K562 (cell line): ENCODE measurements at regions not wholly inside any gene's neighbourhood (a gene's known extent, or its start where the extent isn't known, plus 50 kb on each side); places are given as distances from the start of the nearest gene placed in this dataset.

Experiments used
- CREM ChIP-seq: IDR thresholded peaks from 2 replicates; pipeline ENCODE4 v1.6.1; 2014; ENCODE audit warnings: antibody characterized with exemption, low read depth
- CTCF ChIP-seq, 3 experiments: IDR thresholded peaks in 2 of 3; conservative IDR thresholded peaks in 1 of 3; 2 replicates each; pipeline ENCODE4 v1.5.1; 2011 to 2012; ENCODE audit warnings: low read length in 3 of 3, mild to moderate bottlenecking in 3 of 3, control low read depth in 2 of 3, improper control_type of control experiment in 1 of 3, inconsistent platforms in 1 of 3, low read depth in 1 of 3, mixed read lengths in 1 of 3, moderate library complexity in 1 of 3; ENCODE audit not compliant: insufficient read depth in 2 of 3
- ZBTB8A ChIP-seq: fragments of 450-650 bp; IDR thresholded peaks from 2 replicates; pipeline ENCODE4 v1.6.1; 2018; ENCODE audit warnings: mild to moderate bottlenecking, moderate library complexity; ENCODE audit not compliant: partially characterized antibody

DNA sequence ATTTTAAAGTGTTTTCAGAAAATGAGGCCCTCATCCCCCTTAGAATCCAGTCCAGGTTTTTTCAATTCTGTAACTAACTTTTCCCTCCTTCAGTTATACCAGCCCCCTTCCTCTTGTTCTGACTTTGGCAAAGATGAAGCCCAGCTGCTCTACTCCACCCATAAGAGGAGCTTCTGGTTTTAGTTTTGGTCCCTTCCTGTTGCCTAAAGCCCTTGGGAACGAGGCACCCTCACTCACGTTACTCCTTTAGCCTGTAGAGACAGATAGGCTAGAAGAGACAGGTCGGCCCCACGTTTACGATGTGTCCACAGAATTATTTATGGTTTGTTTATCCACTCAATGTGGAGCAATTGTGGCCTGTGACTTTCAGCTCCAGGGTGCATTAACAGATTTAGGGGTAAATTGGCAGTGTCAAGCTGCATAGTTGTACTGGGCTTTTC is 454.2 kb upstream of the TNP1 start:
- TF ChIP-seq CREM (no peak), ZBTB8A (no peak), CTCF (IDR thresholded peaks at IDR 0.05 in 2 of 3, conservative IDR thresholded peaks at IDR 0.05 in 1 of 3; ENCODE audit: insufficient read depth in 2 of 3, low read depth in 1 of 3, low read length in 3 of 3) (no peak)
